Epithelial cell of esophagus (primary cell): ENCODE measurements at regions not wholly inside any gene's neighbourhood (a gene's known extent, or its start where the extent isn't known, plus 50 kb on each side); places are given as distances from the start of the nearest gene placed in this dataset.

Experiments used
- DNase-seq: peaks from one replicate; pipeline ENCODE4 v3.0.0; 2010; ENCODE audit warnings: low read depth
- H3K4me3 ChIP-seq: 2 replicates; pipeline ENCODE4 v1.5.1; 2011; ENCODE audit warnings: mild to moderate bottlenecking, low read length, control low read depth
- TF ChIP-seq, protein P1 (sequence below): IDR thresholded peaks from 2 replicates; pipeline ENCODE4 v1.5.1; 2011; ENCODE audit warnings: low read depth, mild to moderate bottlenecking, low read length, control low read depth, inconsistent platforms; ENCODE audit not compliant: insufficient read depth; ENCODE audit errors: missing control alignments

DNA sequence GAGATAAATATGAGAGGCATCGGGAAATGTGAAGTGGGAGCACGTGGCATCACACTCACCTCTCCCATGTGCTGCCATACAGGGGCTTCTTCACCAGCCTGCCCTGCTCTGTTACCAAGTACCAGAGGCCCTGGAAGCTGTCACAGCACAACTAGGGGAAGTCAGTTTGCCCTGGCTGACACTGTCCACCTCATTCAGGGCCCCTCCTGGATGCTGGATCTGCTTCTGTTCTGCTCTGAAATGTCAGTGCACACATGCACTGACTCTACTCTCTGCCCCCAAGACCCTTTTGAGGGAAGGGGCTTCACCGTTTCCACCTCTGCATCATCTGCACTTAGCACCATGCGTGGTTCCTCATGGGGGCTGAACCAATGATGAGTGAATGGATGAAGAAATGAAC lies 311.1 kb downstream of the EN1 start:
- DNase-seq: no peak
- TF ChIP-seq, protein P1, sequence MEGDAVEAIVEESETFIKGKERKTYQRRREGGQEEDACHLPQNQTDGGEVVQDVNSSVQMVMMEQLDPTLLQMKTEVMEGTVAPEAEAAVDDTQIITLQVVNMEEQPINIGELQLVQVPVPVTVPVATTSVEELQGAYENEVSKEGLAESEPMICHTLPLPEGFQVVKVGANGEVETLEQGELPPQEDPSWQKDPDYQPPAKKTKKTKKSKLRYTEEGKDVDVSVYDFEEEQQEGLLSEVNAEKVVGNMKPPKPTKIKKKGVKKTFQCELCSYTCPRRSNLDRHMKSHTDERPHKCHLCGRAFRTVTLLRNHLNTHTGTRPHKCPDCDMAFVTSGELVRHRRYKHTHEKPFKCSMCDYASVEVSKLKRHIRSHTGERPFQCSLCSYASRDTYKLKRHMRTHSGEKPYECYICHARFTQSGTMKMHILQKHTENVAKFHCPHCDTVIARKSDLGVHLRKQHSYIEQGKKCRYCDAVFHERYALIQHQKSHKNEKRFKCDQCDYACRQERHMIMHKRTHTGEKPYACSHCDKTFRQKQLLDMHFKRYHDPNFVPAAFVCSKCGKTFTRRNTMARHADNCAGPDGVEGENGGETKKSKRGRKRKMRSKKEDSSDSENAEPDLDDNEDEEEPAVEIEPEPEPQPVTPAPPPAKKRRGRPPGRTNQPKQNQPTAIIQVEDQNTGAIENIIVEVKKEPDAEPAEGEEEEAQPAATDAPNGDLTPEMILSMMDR: no peak
- H3K4me3 ChIP-seq: no peak overlapping the region

GRCh38 chr2:118535818-118536212 lies 311.6 kb downstream of the EN1 start:
- no peak for DNase-seq
- no peak overlapping the region for H3K4me3 ChIP-seq
- TF ChIP-seq, protein P1: no peak

GRCh38 chr2:118535171-118535817 lies 312.2 kb downstream of the EN1 start:
- TF ChIP-seq, protein P1: no peak
- DNase-seq: no peak
- H3K4me3 ChIP-seq: no peak overlapping the region

DNA sequence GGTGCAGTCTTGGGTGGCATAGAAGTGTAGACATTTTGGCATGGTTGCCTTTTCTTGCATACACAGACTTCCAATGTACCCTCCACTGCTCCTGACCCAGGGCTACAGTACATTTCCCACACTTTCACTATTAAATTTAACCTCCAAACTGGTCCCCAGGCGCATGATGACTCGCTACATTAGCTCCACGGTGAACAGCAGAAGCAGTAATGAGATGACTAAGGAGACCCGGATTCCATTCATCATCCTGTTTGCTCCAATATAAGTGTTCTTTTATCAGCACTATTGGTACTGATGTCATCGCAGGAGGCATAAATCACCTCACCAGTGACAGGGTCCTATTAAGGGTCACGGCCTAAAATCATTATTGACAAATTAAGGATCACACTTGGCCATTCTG lies 316.5 kb downstream of the EN1 start:
- DNase-seq: peak; percentile 27
- H3K4me3 ChIP-seq: no peak overlapping the region
- TF ChIP-seq, protein P1: no peak

DNA sequence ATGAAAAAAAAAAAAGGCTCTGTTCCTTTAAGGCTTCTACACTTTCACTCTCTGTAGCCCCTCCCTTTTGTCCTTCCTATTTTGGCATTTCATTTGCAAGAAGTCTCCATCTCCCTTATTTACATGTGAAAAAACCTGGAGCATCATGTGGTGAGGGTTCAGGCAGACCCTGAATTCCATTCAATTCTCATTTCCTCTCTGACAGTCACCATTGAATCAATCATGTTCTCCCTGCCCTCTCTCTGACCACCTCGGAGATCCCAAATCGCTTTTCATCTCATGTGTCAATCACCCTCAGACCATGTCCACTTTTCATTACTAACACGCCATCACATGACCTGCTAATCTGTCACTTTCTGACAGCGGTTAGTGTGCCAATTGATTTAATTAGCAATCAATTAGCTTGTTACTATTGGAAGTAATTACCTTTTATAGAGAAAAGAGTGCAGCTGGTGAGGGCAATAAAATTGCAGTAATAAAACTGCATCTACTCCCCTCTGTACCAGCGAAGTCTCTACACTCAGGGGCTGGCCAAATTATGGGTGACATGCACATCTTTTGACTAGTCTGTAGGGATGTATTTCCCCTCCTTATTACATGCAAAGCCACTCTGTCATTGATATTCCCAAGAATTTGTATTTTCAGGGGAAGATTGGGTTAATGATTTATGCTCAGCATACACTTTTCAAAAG lies 317.4 kb downstream of the EN1 start:
- TF ChIP-seq, protein P1: no peak
- H3K4me3 ChIP-seq: no peak overlapping the region
- DNase-seq: no peak

GRCh38 chr2:118527571-118527970 lies 319.9 kb downstream of the EN1 start:
- DNase-seq: no peak
- no peak overlapping the region for H3K4me3 ChIP-seq
- TF ChIP-seq, protein P1: no peak

GRCh38 chr2:118525346-118525745 lies 322.1 kb downstream of the EN1 start:
- TF ChIP-seq, protein P1: no peak
- no peak overlapping the region for H3K4me3 ChIP-seq
- peak; percentile 15 for DNase-seq
